ELR (cell line): ENCODE measurements at regions not wholly inside any gene's neighbourhood (a gene's known extent, or its start where the extent isn't known, plus 50 kb on each side); places are given as distances from the start of the nearest gene placed in this dataset.
"Not testable (repeated sequence)": the region's sequence is repeated elsewhere in the genome, so short reads cannot be mapped to it uniquely, and the experiment has no call there.

Experiments
- DNase-seq: peaks from one replicate; pipeline ENCODE4 v3.0.0-alpha.2; 2015; ENCODE audit warnings: low read depth

DNA sequence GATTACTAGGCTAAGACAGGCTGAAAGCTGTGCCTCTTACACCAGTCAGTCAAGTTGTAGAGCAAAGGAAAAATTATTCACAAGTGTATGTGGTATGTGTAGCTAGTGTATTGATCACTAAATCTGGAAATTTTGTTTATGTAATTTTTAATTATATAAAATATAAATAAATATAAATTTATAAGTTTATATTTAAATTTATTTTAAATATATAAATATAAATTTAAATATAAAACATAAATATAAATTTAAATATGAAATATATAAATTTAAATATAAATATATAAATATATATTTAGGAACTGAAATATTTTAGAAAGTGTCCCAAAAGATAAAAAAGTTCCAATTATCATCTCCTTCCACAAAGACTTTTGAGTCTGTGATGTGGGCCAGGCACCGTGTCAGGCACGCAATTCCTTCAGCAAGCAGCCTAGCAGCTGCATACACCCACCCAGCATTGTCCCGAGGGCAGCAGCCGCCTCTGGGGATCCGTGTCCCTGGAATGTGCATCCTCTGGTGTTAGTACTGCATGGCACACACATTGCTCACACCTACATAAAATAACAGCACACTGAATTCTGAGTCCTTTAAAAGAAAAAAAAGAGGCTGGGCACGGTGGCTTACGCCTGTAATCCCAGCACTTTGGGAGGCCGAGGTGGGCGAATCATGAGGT is 1098.0 kb downstream of the BRD1 start:
- DNase-seq = no peak

DNA sequence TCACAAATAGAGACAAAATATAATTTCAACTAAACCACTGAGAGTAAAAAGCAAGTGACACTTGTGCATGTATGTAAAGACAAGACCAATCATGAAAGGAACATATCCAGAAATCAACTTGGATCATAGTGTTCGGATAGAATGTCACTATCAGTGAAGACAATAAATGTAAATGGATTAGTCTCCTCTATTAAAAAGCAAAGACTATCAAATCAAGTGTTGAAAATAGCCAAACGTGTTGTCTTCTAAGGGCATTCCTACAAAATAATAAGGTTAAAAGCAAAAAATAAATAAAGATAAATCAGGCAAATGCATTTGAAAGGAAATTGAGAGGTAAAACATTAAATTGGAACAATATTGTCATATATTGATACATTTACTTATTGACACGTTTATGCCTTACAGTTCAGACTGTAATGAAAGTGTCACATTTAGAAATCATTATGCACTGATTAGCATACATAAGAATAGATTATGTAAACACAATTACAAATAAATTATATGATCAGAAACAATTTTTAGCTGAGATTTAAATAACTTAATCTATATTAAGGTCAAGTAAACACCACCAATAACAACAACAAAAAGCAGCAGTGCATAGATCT is 1100.1 kb downstream of the BRD1 start:
- DNase-seq = no peak

DNA sequence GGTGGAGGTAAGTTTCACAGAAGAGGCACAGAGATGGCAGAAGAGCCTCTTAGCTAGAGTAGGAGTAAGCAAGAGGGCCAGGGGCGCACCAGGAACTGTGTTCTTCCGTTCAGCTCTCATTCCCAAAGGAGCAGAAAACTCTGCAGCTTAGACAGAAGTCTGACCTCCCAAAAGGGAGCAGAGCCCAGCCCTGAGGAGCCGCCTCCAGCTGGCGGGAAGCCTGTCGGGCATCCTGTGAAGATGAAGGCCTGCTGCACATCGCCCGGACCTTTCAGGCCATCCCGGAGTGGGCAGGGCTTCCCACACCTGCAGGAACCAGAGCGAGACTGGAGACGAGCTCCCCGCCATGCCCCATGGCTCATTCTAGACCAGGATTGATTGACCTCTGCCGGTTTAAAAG is 1102.8 kb downstream of the BRD1 start:
- DNase-seq = no peak

DNA sequence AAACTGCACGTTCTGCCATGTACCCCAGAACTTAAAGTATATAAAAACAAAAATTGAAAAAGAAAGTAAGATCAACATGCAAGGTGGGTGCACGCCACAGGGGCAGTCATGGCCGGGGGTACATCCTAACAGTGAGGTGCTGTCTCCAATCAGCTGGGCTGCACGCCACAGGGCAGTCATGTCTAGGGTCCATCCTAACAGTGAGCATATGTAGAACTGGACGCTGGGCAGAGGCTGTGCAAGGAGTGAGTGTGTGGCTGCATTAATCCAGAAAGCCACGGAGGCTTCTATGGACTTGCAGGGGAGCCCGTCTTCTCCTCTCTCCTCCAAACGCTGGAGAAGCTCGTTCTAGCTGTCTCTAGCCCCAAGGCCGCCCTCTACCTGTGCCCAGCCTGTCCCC is 1105.0 kb downstream of the BRD1 start:
- no peak for DNase-seq

DNA sequence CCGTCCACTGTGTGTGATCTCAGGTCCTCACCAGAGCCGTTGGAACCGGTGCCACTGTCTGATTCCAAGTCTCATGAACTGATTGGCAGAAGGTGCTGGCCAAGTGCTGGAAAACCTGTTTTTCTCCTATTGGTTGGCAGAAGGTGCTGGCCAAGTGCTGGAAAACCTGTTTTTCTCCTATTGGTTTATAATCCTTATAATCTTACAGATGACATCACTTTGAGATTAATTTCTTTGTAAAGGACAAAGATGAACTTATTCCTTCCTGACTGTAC is 1106.3 kb downstream of the BRD1 start:
- DNase-seq = no peak

DNA sequence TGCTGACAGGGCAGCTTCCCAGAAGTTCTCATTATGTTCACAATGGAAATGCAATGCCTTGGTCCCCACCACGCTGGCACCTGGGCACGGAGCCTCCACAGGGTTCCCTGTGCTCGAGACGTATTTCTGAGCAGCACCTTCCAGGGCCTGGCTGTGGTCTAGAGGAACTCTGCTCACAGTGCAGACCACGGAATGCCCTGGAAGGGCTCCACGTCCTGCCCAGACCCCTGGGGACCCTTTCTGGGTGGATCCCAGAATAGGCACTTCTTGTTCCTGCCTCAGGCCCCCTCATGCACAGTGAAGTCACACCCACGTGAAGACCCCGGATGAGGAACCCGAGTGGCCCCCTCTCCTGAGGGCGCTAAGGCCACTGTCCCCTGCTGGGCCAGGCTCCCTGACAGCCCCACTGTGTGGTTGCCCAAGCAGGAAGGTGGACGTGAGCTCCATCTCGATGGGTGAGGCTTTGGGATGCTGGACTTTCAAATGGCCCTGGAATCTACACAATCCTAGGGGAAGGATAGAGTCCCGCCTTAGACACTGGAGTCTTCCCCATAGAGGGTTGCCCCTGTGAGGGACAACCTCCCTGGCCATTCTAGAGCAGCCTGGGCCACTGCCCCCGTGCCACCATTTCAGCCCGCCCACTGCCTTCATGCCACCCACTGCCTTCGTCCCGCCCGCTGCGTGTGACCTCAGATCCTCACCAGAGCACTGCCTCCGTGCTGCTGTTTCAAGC is 1106.8 kb downstream of the BRD1 start:
- DNase-seq = no peak

DNA sequence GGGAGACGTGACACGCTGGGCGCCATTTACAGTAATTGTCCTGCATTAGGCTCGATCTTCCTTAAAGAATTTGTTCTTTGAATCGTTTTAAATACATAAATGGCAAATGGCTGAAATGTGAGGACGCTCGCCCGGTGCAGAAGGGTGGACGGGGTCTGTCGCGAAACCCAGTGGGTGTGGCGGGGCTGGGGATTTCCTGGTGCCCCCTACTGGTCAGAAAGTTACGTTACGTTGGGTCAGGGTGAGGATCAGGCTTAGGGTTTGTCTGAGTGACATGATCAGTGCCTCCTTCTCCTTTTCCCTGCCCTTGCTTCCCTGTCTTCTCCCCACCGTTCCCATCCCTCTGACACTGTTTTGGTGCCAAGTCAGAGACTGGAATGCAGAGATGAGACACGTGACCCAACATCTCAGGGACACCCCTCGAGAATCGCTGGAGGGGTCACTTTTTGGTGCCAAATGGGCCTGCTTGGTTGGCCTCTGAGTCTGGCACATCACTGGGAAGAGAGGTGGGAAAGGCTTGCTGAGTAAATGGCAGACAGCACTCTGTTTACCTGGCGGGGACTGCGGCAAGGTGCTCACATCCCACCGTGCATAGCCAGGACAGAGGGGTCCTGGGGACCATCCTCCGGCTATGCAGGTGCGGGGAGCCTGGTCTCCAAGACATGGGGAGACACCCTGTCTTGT is 1107.6 kb downstream of the BRD1 start:
- no peak for DNase-seq

DNA sequence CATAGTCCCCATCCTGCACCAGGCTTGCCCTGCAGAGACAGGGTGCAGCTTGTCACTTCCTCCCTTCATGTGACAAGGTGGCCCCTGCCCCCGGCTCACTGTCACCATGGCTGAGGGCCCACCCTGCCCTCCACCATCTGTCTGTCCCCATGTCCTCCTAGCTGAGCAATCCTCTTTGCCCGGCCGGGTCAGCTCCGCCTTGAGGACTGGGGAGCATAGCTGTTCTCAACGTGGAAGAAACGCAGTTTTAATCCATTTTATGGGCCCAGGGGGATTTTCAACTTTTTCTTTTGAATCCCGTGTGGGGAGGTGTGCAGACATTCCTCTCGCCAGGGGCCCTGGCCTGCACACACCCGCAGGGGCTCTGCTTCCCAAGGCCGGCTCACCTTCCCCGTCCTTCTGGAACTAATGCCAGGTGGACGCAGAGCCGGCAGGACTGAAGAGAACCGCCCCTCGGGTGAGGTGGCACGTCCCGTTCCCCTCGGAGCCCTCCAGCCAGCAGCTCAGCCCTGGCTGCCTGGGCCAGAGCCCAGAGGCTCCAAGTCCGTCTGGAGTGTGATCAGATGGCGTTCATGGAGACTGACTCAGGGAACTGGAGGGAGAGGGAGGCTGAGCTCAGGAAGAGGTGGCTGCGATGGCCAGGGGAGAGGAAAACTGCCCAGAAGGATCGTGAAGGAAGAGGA is 1108.7 kb downstream of the BRD1 start:
- DNase-seq = no peak

DNA sequence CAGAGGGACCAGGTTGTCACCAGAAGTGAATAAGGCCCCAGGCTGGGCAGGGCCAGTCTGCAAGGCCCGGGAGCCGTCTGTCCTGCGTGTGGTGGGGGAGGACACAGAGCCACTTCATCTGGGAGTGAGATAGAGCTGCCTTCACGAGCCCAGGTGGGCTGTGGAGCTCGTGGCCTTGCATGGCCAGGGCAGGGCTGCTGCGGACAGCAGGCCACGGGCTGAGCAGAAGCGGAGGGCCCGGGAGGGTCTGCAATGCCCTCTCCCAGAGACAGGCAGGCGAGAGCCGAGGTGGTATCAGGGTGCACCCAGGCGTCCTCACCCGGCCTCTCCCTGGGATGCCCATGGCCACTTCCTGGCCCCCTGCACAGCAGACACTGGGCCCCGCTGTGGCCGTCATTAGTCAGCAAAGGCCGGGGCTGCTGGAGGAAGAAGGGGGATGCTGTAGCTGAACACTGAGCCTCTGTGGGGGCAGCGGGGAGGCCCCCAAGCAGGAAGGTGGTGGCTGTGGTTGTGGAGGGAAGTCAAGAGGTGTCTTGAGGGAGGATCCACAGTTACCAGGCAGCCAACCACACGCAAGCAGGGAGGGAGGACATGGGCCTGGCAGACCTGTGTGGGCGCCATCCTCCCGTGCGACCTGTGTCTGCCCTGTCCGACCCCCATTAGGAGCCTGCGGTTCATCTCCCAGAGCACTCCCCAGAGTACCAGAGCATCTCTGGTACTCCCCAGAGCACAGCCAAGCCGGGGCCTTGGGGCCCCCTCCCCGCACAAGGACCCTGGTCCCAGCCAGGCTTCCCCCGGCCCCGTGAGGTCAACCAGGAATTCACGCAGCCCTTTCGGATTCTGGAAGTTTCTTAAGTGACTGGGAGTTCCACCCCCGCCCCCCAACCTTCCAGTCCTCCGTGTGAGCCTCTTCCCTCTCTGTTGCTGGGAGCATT is 1109.5 kb downstream of the BRD1 start:
- no peak for DNase-seq

DNA sequence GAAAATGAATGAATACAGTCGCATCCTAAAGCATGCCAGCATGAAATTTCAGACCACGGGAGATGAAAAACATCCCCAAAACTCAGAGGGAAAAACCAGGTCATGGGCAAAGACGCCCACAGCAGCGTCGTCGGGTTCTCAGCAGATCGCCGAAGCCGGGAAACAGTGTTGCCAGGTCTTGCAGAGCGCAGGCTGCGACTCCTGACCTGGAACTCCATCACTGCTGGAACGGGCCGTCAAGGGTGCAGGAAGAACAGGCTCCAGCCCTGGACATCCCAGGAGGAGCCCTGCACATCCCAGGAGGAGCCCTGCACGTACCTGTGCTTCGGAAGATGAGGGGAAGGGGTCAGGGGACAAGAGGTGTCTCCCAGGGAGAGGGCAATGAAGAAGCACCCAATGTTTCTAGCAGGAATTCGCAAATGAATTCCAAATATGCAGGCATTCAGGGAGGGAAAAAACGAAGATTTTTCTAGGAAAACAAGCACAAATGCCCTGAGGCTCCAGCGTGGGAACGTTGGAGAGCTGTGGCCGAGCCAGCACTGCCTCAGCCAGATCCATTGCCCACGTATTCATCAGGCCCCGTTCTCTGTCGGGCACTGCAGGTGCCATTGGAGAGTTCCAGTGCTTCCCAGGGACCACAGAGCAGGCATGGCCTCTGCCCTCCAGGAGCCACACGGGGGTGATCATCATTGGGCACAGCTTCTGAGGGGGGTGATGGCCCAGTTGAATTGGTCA is 1110.4 kb downstream of the BRD1 start:
- no peak for DNase-seq

DNA sequence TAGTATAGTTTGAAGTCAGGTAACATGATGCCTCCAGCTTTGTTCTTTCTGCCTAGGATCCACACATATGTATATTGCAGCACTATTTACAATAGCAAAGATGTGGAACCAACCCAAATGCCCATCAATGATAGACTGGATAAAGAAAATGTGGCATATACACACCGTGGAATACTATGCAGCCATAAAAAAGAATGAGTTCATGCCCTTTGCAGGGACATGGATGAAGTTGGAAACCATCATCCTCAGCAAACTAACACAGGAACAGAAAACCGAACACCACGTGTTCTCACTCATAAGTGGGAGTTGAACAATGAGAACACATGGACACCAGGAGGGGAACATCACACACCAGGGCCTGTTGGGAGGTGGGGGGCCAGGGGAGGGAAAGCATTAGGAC is 1111.5 kb downstream of the BRD1 start:
- not testable (repeated sequence) for DNase-seq

DNA sequence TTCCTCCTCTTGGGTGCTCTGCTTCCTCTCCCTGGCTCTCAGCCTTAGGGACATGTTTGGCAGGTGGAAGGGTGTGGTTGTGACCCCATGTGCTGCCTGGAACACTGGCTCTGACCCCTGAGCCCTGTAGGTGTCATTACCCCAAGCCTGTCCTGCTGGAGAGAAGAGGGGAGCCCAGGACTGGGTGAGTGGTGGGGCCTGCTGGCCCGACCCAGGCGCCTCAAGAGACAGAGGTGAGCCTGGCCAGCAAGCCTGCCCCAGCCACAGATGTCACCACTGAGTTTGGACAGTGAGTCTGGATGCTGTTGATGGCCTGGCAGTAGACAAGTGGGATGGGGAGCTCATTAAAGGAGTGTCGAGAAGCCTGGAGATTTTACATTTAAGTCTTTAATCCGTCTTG is 1112.2 kb downstream of the BRD1 start:
- DNase-seq = no peak

DNA sequence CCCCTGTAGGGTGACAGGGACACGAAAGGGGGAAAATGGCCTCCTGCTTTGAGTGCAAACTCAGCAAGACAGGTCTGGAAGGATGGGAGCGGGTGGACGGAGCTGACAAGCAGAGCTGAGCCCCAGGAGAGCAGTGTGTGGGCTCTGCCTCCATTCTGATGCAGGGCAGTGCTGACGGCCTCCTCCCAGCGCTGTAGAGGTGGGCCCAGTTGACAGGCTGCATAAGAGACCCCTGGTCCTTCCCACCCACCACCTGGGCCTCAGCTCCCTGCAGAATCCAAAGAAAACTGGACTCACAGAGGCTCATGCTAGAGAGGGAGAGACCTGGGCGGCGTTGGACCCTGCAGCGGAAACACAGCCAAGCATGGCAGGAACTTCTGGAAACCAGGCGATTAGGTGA is 1113.4 kb downstream of the BRD1 start:
- DNase-seq = no peak

DNA sequence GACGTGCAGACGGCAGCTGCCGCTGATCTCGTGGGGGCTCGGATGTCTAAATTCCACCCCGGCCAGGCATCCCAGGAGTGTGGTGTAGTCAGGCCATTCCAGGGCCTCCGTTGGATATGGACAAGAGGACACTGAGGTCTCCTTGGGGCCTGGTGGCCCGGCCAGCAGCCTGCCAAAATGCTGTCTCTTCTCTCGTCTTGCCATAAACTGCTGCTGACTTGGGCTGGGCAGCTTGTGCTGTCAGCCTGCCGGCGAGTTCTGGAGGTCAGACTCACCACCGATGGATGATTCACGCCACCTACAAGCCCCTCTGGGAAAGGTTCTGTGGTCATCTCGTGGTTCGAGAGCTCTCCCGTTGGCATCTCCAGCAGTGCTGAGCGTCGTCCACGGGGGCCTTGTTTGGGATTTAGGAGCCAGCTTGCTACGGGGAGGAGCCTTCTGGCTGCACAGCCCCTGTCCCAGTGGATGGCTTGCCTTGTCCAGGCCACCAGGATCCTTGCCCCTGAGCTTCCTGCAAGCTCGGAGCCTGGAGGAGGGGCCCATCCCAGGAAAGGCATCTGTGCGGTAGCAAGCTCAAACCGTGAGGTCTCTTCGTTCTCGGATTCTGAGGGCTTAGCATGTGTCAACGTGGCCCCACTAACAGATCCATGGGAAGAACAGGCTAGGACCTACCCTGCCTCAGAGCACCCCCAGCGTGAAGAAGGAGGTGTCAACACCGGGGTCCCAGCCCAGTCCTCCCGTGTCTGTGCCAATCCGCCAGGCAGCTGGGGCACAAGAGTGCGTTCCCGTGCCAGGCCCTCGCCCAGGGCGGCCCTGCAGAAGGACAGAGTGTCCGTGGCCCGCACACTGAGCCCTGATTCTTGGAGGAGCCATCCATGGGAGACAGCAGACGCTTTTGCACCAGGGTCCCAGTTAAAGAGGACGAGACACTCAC is 1114.1 kb downstream of the BRD1 start:
- no peak for DNase-seq

DNA sequence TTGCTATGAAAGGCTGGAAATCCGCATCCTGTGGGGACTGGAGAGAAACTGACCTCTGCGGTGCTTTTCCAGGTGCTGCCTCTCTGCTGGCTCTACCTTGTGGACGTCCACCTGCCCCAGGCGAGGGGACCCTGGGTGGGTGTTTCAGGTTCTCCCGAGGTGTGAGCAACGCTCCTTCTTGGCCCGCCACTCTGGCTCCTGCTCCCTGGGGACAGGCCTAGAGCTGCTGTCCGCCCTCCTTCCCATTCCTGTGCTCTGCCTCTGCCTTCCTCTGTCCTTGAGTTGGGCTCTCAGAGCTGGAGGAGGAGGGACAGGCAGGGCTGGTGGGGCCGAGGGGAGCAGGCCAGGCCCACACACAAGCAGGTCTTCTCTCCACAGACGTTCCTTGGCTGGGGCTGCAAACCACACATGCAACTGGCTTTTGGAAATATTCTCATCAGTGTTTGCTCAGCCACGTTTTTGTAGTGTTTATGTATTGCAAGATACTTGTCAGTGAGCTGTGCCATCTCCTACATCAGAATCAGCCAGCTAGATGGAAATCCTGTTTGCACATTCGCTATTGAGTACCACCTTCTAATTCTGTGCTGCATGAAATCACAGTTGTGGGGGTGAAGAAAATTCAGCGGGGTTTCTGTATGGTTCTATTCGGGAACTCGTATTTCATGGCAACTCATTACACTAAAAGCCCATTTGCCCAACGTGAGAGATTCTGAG is 1115.0 kb downstream of the BRD1 start:
- no peak for DNase-seq

DNA sequence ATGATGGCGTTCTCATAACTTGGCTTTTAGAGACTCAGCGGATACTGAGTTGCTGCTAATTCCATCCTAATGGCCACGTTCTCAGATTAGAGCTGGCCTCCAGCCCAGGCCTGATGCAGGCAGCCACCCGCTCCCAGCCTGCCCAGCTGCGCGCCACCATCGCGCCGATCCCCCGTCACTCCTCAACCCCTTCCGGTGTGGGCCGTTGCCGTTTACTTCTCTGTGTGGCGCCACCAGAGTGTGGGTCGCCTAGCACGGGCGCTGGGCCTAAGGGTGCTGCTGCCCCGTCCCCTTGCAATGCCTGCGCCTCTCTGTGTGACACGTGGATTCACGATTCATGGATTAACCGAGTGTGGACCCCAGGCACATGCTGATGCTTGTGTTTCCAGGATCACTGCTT is 1116.0 kb downstream of the BRD1 start:
- DNase-seq = no peak

DNA sequence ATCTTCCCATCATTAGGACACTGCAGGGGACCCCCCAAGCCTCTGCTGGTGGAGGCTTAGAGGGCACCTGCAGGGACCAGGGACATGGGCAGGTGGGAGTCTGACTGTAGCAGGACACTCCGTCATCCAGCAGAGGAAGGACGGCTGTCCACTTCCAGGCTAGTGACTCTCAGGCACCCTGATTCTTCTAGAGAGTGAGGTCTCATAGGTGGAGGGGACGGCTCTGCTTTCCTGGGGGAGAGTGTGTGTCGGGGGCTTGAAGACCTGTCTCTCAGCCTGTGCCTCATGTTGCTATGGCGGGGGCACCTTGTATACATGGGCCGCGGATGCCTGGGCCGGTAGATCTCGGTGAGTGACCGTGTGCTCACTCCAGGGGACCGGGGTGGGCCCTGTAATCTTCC is 1116.6 kb downstream of the BRD1 start:
- no peak for DNase-seq

DNA sequence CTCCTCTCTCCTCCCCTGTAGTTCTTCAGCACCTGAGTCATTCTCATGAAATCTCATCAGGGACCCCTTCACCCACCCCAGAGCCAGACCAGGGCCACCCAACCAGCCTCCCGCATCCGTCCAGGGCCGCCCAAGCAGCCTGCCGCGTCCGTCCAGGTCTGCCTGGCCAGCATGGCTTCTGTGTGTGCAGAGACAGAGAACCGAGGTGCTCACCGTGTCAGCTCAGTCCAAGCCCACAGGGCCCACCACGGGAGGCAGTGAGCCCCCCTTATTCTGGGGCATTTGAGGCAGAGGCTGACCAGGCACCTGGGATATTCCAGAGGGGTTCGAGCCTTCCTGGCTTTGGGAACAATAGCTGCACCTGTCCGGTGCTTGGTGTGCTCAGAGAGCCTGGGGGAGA is 1117.3 kb downstream of the BRD1 start:
- no peak for DNase-seq

DNA sequence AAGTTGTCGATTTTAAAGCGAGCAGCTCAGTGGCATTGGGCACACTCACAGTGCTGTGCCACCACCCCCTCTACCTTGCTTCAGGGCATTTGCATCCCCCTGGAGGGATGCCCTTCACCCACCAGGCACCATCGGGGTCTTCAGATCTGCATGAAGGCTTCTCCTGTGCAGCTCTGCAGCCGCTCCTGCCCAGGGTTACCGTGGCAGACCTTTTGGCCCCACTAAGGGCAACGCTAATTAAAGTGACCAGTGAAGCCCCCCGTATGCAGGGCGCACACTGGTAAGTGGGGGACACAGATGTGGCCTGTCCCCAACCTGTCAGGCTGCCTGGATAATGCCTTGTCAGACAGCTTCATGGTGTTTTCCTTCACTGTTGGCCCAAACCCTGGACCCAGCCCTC is 1117.7 kb downstream of the BRD1 start:
- DNase-seq = no peak
